ENCODE measurements at regions not wholly inside any gene's neighbourhood (a gene's known extent, or its start where the extent isn't known, plus 50 kb on each side); places are given as distances from the start of the nearest gene placed in this dataset.

GRCh38 chr7:63045575-63045974 lies 953.1 kb upstream of the ZNF722 start:
- no peak overlapping the region for H2AFZ ChIP-seq (ENCODE audit: low read length)
- no peaks in the 10 kb centered on the region for H3K36me3 ChIP-seq (ENCODE audit: insufficient read depth, low read length)
- no peaks in the 10 kb centered on the region for H3K79me2 ChIP-seq (ENCODE audit: insufficient read depth, low read length)
- H3K27me3 ChIP-seq (ENCODE audit: insufficient read depth, low read length, poor library complexity, severe bottlenecking): no peaks in the 10 kb centered on the region
- H3K4me1 ChIP-seq (ENCODE audit: insufficient read depth, low read length, poor library complexity, severe bottlenecking): no peaks in the 10 kb centered on the region
- H3K9me3 ChIP-seq (ENCODE audit: insufficient read depth, low read depth, low read length): peaks cover 10% of the 10 kb centered on the region; the same call in 1 of the 2 replicates
- no peaks in the 10 kb centered on the region for H3K9me2 ChIP-seq (replicated peaks; ENCODE audit: low read depth, low read length)
- TF ChIP-seq CTCF (conservative IDR thresholded peaks at IDR 0.05; ENCODE audit: low read length): no peak
- TF ChIP-seq EZH2phosphoT487 (IDR thresholded peaks at IDR 0.05; ENCODE audit: borderline replicate concordance): no peak
- no peaks in the 10 kb centered on the region for H3F3A ChIP-seq (ENCODE audit: low read depth)
- no peak overlapping the region for H3K4me2 ChIP-seq (ENCODE audit: low read depth, low read length, poor library complexity, severe bottlenecking)
- H3K4me3 ChIP-seq (ENCODE audit: low read length, poor library complexity, severe bottlenecking): no peak overlapping the region
- H3K9ac ChIP-seq (ENCODE audit: low read depth, low read length, poor library complexity, severe bottlenecking): no peak overlapping the region
- H4K20me1 ChIP-seq (ENCODE audit: insufficient read depth, low read length, poor library complexity, severe bottlenecking): no peaks in the 10 kb centered on the region

GRCh38 chr7:63046612-63047011 lies 952.0 kb upstream of the ZNF722 start:
- Histone ChIP-seq H3K9me3 (ENCODE audit: insufficient read depth, low read depth, low read length) (peaks cover 10% of the 10 kb centered on the region; the same call in 1 of the 2 replicates), H3K36me3 (ENCODE audit: insufficient read depth, low read length) (no peaks in the 10 kb centered on the region), H3K4me2 (ENCODE audit: low read depth, low read length, poor library complexity, severe bottlenecking) (no peak overlapping the region), H3K4me3 (ENCODE audit: low read length, poor library complexity, severe bottlenecking) (no peak overlapping the region), H3K27me3 (ENCODE audit: insufficient read depth, low read length, poor library complexity, severe bottlenecking) (no peaks in the 10 kb centered on the region), H2AFZ (ENCODE audit: low read length) (no peak overlapping the region), H3K4me1 (ENCODE audit: insufficient read depth, low read length, poor library complexity, severe bottlenecking) (no peaks in the 10 kb centered on the region), H3F3A (ENCODE audit: low read depth) (no peaks in the 10 kb centered on the region), H3K79me2 (ENCODE audit: insufficient read depth, low read length) (no peaks in the 10 kb centered on the region), H3K9ac (ENCODE audit: low read depth, low read length, poor library complexity, severe bottlenecking) (no peak overlapping the region), H4K20me1 (ENCODE audit: insufficient read depth, low read length, poor library complexity, severe bottlenecking) (no peaks in the 10 kb centered on the region), H3K9me2 (replicated peaks; ENCODE audit: low read depth, low read length) (no peaks in the 10 kb centered on the region)
- TF ChIP-seq CTCF (conservative IDR thresholded peaks at IDR 0.05; ENCODE audit: low read length) (no peak), EZH2phosphoT487 (IDR thresholded peaks at IDR 0.05; ENCODE audit: borderline replicate concordance) (no peak)

GRCh38 chr7:63047061-63047460 lies 951.6 kb upstream of the ZNF722 start:
- Histone ChIP-seq H3K4me2 (ENCODE audit: low read depth, low read length, poor library complexity, severe bottlenecking) (no peak overlapping the region), H3K9me3 (ENCODE audit: insufficient read depth, low read depth, low read length) (peaks cover 10% of the 10 kb centered on the region; the same call in 1 of the 2 replicates)
- TF ChIP-seq EZH2phosphoT487 (IDR thresholded peaks at IDR 0.05; ENCODE audit: borderline replicate concordance) (no peak), CTCF (conservative IDR thresholded peaks at IDR 0.05; ENCODE audit: low read length) (no peak)

More at GRCh38 chr7:63047061-63047460, 951.6 kb upstream of the ZNF722 start:
- Histone ChIP-seq H3K27me3 (ENCODE audit: insufficient read depth, low read length, poor library complexity, severe bottlenecking) (no peaks in the 10 kb centered on the region), H3K36me3 (ENCODE audit: insufficient read depth, low read length) (no peaks in the 10 kb centered on the region), H3K9ac (ENCODE audit: low read depth, low read length, poor library complexity, severe bottlenecking) (no peak overlapping the region), H3K79me2 (ENCODE audit: insufficient read depth, low read length) (no peaks in the 10 kb centered on the region), H3K4me3 (ENCODE audit: low read length, poor library complexity, severe bottlenecking) (no peak overlapping the region), H3K9me2 (replicated peaks; ENCODE audit: low read depth, low read length) (no peaks in the 10 kb centered on the region), H4K20me1 (ENCODE audit: insufficient read depth, low read length, poor library complexity, severe bottlenecking) (no peaks in the 10 kb centered on the region), H3K4me1 (ENCODE audit: insufficient read depth, low read length, poor library complexity, severe bottlenecking) (no peaks in the 10 kb centered on the region), H3F3A (ENCODE audit: low read depth) (no peaks in the 10 kb centered on the region), H2AFZ (ENCODE audit: low read length) (no peak overlapping the region)

All from Loucy (cell line).